ENCODE measurements at regions not wholly inside any gene's neighbourhood (a gene's known extent, or its start where the extent isn't known, plus 50 kb on each side); places are given as distances from the start of the nearest gene placed in this dataset.
"Not testable (repeated sequence)": the region's sequence is repeated elsewhere in the genome, so short reads cannot be mapped to it uniquely, and the experiment has no call there.

- no peaks in the 10 kb centered on the region for H3K36me3 ChIP-seq (ENCODE audit: control insufficient read depth, insufficient read depth, low read length, severe bottlenecking)
Observed at GRCh38 chr2:77578354-77578753, 56.2 kb upstream of the LRRTM4 start.

DNA sequence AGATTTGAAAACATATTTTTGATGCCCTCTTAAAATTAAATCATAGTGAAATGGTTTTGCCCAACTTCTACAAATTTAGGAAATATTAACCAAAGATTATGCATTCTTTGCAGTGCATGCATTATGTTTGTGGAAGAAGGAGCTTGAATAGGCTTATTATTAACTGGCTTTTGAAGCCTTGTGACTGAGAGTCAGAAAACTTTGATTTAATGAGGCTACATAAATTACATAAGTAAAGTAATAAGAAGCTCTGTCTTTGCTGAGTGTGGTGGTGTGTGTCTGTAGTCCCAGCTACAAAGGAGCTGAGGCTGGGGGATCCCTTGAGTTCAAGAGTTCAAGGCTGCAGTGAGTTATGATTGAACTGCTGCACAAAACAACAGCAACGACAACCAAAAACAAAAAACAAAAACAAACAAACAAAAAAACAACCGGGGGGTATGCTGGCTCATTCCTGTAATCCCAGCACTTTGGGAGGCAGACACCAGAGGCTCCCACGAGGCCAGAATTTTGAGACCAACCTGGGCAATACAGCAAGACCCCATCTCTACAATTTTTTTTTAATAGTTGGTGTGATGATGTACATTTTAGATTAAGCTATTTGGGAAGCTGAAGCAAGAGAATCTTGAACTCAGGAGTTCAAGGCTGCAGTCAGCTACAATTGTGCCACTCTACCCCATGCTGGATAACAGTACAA is 57.0 kb upstream of the LRRTM4 start:
- no peaks in the 10 kb centered on the region for H3K36me3 ChIP-seq (ENCODE audit: control insufficient read depth, insufficient read depth, low read length, severe bottlenecking)
- peaks cover 5% of the 10 kb centered on the region for H3K9me3 ChIP-seq (ENCODE audit: control insufficient read depth, low read length)
- H3K4me1 ChIP-seq (ENCODE audit: control insufficient read depth, insufficient read depth, low read length) = no peaks in the 10 kb centered on the region
- no peak overlapping the region for H3K9ac ChIP-seq (ENCODE audit: low read length)
- no peak for DNase-seq (ENCODE audit: low read depth)
- H3K4me3 ChIP-seq (ENCODE audit: low read length) = no peak overlapping the region
- H3K27me3 ChIP-seq (replicated peaks; ENCODE audit: control insufficient read depth, insufficient read depth, low read length) = no peaks in the 10 kb centered on the region

More at GRCh38 chr2:77578354-77578753, 56.2 kb upstream of the LRRTM4 start:
- no peak overlapping the region for H3K9ac ChIP-seq (ENCODE audit: low read length)
- no peak for DNase-seq (ENCODE audit: low read depth)
- no peak overlapping the region for H3K4me3 ChIP-seq (ENCODE audit: low read length)
- peaks cover 5% of the 10 kb centered on the region for H3K9me3 ChIP-seq (ENCODE audit: control insufficient read depth, low read length)
- H3K27me3 ChIP-seq (replicated peaks; ENCODE audit: control insufficient read depth, insufficient read depth, low read length) = no peaks in the 10 kb centered on the region
- H3K4me1 ChIP-seq (ENCODE audit: control insufficient read depth, insufficient read depth, low read length) = no peaks in the 10 kb centered on the region

DNA sequence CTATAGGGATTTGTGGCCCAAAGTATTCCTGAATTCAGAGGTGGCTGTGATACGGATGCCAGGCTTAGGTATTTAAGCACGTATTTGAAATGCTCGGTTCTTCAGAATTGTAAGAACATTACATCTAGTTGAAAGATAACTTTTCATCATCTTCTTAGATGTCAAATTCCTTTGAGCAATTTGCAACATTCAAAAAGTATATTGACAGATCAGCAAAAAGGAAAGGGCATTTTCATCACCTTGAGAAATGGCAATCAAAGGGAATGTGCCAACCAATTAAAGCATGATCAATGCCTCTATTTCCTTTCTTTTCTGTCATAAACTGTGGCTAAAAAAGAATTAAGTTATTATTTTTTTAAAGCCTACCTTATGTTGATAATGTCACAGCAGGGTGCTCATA is 66.3 kb upstream of the LRRTM4 start:
- H3K36me3 ChIP-seq (ENCODE audit: control insufficient read depth, insufficient read depth, low read length, severe bottlenecking) = no peaks in the 10 kb centered on the region
- no peak for DNase-seq (ENCODE audit: low read depth)
- H3K9me3 ChIP-seq (ENCODE audit: control insufficient read depth, low read length) = no peaks in the 10 kb centered on the region
- H3K9ac ChIP-seq (ENCODE audit: low read length) = no peak overlapping the region
- H3K4me1 ChIP-seq (ENCODE audit: control insufficient read depth, insufficient read depth, low read length) = no peaks in the 10 kb centered on the region
- no peak overlapping the region for H3K4me3 ChIP-seq (ENCODE audit: low read length)
- no peaks in the 10 kb centered on the region for H3K27me3 ChIP-seq (replicated peaks; ENCODE audit: control insufficient read depth, insufficient read depth, low read length)

DNA sequence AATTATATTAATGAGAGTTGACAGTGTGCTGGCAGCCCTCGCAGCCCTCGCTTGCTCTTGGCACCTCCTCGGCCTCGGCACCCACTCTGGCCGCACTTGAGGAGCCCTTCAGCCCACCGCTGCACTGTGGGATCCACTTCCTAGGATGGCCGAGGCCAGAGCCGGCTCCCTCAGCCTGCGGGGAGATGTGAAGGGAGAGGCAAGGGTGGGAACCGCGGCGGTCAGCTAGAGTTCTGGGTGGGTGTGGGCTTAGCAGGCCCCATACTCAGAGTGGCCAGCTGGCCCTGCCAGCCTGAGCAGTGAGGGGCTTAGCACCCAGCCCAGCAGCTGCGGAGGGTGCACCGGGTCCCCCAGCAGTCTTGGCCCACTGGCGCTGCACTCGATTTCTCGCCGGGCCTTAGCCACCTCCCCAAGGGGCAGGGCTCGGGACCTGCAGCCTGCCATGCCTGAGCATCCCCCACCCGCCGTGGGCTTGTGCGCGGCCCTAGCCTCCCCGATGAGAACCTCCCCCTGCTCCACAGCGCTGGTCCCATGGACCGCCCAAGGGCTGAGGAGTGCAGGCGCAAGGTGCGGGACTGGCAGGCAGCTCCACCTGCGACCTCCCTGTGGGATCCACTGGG is 68.2 kb upstream of the LRRTM4 start:
- Histone ChIP-seq H3K9me3 (ENCODE audit: control insufficient read depth, low read length) (no peaks in the 10 kb centered on the region), H3K36me3 (ENCODE audit: control insufficient read depth, insufficient read depth, low read length, severe bottlenecking) (no peaks in the 10 kb centered on the region), H3K4me3 (ENCODE audit: low read length) (no peak overlapping the region), H3K9ac (ENCODE audit: low read length) (no peak overlapping the region), H3K4me1 (ENCODE audit: control insufficient read depth, insufficient read depth, low read length) (no peaks in the 10 kb centered on the region), H3K27me3 (replicated peaks; ENCODE audit: control insufficient read depth, insufficient read depth, low read length) (no peaks in the 10 kb centered on the region)
- DNase-seq (ENCODE audit: low read depth) = no peak

DNA sequence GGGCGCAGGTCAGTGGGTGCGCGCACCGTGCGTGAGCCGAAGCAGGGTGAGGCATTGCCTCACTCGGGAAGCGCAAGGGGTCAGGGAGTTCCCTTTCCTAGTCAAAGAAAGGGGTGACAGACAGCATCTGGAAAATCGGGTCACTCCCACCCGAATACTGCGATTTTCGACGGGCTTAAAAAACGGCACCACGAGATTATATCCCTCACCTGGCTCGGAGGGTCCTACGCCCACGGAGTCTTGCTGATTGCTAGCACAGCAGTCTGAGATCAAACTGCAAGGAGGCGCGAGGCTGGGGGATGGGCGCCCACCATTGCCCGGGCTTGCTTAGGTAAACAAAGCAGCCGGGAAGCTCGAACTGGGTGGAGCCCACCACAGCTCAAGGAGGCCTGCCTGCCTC is 70.8 kb upstream of the LRRTM4 start:
- not testable (repeated sequence) for H3K4me3 ChIP-seq (ENCODE audit: low read length)

DNA sequence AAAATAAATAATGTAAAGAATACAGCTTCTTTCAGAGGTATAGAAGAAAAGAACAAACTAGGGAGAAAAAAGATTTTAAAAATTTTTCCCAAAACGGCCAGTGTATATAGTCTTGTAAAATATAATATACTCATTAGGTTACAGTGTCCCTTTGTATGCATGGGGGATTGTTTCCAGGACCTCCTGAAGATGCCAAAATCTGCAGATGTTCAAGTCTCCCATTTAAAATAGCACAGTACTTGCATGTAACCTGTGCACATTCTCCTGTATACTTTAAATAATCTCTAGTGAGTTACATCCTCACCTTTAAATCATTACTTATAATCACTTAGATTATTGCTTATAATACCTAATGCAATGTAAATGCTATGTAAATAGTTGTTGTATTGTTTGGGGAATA is 80.6 kb upstream of the LRRTM4 start:
- no peak overlapping the region for H3K9ac ChIP-seq (ENCODE audit: low read length)
- no peak overlapping the region for H3K4me3 ChIP-seq (ENCODE audit: low read length)
- no peaks in the 10 kb centered on the region for H3K27me3 ChIP-seq (replicated peaks; ENCODE audit: control insufficient read depth, insufficient read depth, low read length)
- no peaks in the 10 kb centered on the region for H3K9me3 ChIP-seq (ENCODE audit: control insufficient read depth, low read length)
- H3K4me1 ChIP-seq (ENCODE audit: control insufficient read depth, insufficient read depth, low read length) = no peaks in the 10 kb centered on the region
- no peaks in the 10 kb centered on the region for H3K36me3 ChIP-seq (ENCODE audit: control insufficient read depth, insufficient read depth, low read length, severe bottlenecking)
- DNase-seq (ENCODE audit: low read depth) = no peak

More for the DNA sequence above, 70.8 kb upstream of the LRRTM4 start:
- H3K27me3 ChIP-seq (replicated peaks; ENCODE audit: control insufficient read depth, insufficient read depth, low read length); H3K4me1 ChIP-seq (ENCODE audit: control insufficient read depth, insufficient read depth, low read length); DNase-seq (ENCODE audit: low read depth); H3K9ac ChIP-seq (ENCODE audit: low read length); H3K9me3 ChIP-seq (ENCODE audit: control insufficient read depth, low read length); H3K36me3 ChIP-seq (ENCODE audit: control insufficient read depth, insufficient read depth, low read length, severe bottlenecking): not testable (repeated sequence)

GRCh38 chr2:77604953-77605929 is 83.1 kb upstream of the LRRTM4 start:
- no peaks in the 10 kb centered on the region for H3K36me3 ChIP-seq (ENCODE audit: control insufficient read depth, insufficient read depth, low read length, severe bottlenecking)
- H3K9ac ChIP-seq (ENCODE audit: low read length) = no peak overlapping the region
- no peak for DNase-seq (ENCODE audit: low read depth)

GRCh38 chr2:77608510-77608909 is 86.3 kb upstream of the LRRTM4 start:
- no peak for DNase-seq (ENCODE audit: low read depth)

More at GRCh38 chr2:77604953-77605929, 83.1 kb upstream of the LRRTM4 start:
- Histone ChIP-seq H3K9me3 (ENCODE audit: control insufficient read depth, low read length) (no peaks in the 10 kb centered on the region), H3K4me3 (ENCODE audit: low read length) (no peak overlapping the region), H3K27me3 (replicated peaks; ENCODE audit: control insufficient read depth, insufficient read depth, low read length) (no peaks in the 10 kb centered on the region), H3K4me1 (ENCODE audit: control insufficient read depth, insufficient read depth, low read length) (no peaks in the 10 kb centered on the region)

DNA sequence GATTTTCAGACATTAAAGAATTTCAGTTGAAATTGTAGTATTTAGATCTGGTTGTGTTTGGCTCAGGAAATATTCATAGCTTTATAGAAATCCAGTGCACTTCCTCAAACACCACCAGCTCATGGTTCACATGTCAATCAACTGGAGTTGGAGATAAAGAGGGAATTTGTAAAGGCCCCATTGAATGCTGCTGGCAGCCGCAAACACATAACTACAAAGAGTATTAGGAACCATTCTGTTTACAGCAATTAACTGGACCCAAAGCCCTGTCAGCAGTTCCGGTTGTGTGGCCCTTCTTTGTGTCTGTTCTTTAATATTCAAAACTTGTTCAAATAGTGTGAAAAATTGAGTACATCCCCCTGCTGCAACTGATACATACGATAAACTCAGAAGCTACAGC is 107.4 kb upstream of the LRRTM4 start:
- Histone ChIP-seq H3K27me3 (replicated peaks; ENCODE audit: control insufficient read depth, insufficient read depth, low read length) (no peaks in the 10 kb centered on the region), H3K9me3 (ENCODE audit: control insufficient read depth, low read length) (no peaks in the 10 kb centered on the region), H3K9ac (ENCODE audit: low read length) (no peak overlapping the region), H3K36me3 (ENCODE audit: control insufficient read depth, insufficient read depth, low read length, severe bottlenecking) (no peaks in the 10 kb centered on the region), H3K4me3 (ENCODE audit: low read length) (no peak overlapping the region), H3K4me1 (ENCODE audit: control insufficient read depth, insufficient read depth, low read length) (no peaks in the 10 kb centered on the region)
- no peak for DNase-seq (ENCODE audit: low read depth)

More at GRCh38 chr2:77608510-77608909, 86.3 kb upstream of the LRRTM4 start:
- H3K9me3 ChIP-seq (ENCODE audit: control insufficient read depth, low read length) = no peaks in the 10 kb centered on the region
- no peak overlapping the region for H3K4me3 ChIP-seq (ENCODE audit: low read length)
- no peaks in the 10 kb centered on the region for H3K4me1 ChIP-seq (ENCODE audit: control insufficient read depth, insufficient read depth, low read length)
- no peak overlapping the region for H3K9ac ChIP-seq (ENCODE audit: low read length)
- no peaks in the 10 kb centered on the region for H3K27me3 ChIP-seq (replicated peaks; ENCODE audit: control insufficient read depth, insufficient read depth, low read length)
- no peaks in the 10 kb centered on the region for H3K36me3 ChIP-seq (ENCODE audit: control insufficient read depth, insufficient read depth, low read length, severe bottlenecking)

DNA sequence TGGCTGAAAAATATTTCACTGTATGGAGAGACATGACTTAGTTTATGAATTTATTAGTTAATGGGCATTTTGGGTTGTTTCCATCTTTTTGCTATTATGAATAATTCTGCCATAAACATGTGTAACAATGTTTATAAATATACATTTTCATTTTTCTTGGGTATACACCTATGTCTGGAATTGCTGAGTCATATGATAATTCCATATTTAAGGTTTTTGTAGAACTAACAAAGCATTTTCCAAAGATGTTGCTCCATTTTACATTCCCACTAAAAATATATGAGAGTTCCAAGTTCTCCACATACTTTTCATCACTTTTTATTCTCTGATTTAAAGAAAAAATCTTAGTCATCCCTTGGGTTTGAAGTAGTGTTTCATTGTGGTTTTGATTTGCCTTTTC is 108.8 kb upstream of the LRRTM4 start:
- H3K36me3 ChIP-seq (ENCODE audit: control insufficient read depth, insufficient read depth, low read length, severe bottlenecking) = no peaks in the 10 kb centered on the region
- H3K4me3 ChIP-seq (ENCODE audit: low read length) = no peak overlapping the region
- no peak overlapping the region for H3K9ac ChIP-seq (ENCODE audit: low read length)
- DNase-seq (ENCODE audit: low read depth) = no peak
- H3K27me3 ChIP-seq (replicated peaks; ENCODE audit: control insufficient read depth, insufficient read depth, low read length) = no peaks in the 10 kb centered on the region
- H3K9me3 ChIP-seq (ENCODE audit: control insufficient read depth, low read length) = no peaks in the 10 kb centered on the region
- H3K4me1 ChIP-seq (ENCODE audit: control insufficient read depth, insufficient read depth, low read length) = no peaks in the 10 kb centered on the region

GRCh38 chr2:77633601-77634000 is 111.4 kb upstream of the LRRTM4 start:
- no peak for DNase-seq (ENCODE audit: low read depth)
- no peak overlapping the region for H3K4me3 ChIP-seq (ENCODE audit: low read length)
- H3K4me1 ChIP-seq (ENCODE audit: control insufficient read depth, insufficient read depth, low read length) = no peaks in the 10 kb centered on the region

More at GRCh38 chr2:77633601-77634000, 111.4 kb upstream of the LRRTM4 start:
- no peaks in the 10 kb centered on the region for H3K27me3 ChIP-seq (replicated peaks; ENCODE audit: control insufficient read depth, insufficient read depth, low read length)
- H3K9ac ChIP-seq (ENCODE audit: low read length) = no peak overlapping the region
- no peaks in the 10 kb centered on the region for H3K36me3 ChIP-seq (ENCODE audit: control insufficient read depth, insufficient read depth, low read length, severe bottlenecking)
- H3K9me3 ChIP-seq (ENCODE audit: control insufficient read depth, low read length) = no peaks in the 10 kb centered on the region
